ENCODE measurements at regions not wholly inside any gene's neighbourhood (a gene's known extent, or its start where the extent isn't known, plus 50 kb on each side); places are given as distances from the start of the nearest gene placed in this dataset.

DNA sequence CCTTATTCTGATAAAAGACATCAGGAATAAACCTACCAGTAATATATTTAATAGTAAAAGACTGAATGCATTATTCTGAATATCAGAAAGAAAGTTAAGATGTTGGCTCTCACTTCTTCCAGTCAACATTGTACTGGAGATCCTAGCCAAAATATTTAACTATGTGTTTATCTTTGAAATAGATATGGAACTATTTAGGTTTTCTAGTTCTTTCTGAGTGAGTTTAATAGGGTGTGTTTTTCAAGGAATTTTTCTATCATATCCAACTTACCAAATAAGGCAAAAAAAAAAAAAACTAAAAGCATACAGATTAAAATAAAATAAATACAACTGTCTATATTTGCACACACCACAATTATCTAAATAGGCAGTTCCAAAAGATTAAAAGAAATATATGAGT, 478.9 kb upstream of the LMO3 start:
- Mint-ChIP-seq H3K9me3 (ENCODE audit: insufficient read depth) (peaks cover 2% of the 10 kb centered on the region), H3K4me3 (no peak overlapping the region), H3K27me3 (no peaks in the 10 kb centered on the region), H3K4me1 (no peaks in the 10 kb centered on the region), H3K27ac (no peak overlapping the region)
- Histone ChIP-seq H3K4me3 (ENCODE audit: control extremely low read depth in 1 of 5, extremely low read depth in 1 of 5, insufficient read depth in 1 of 5, low read depth in 2 of 5, low read length in 4 of 5) (no peak overlapping the region), H3K79me2 (ENCODE audit: control insufficient read depth, insufficient read depth, low read length) (no peaks in the 10 kb centered on the region), H3K4me1 (ENCODE audit: control insufficient read depth in 2 of 2, insufficient read depth in 2 of 2, low read length in 2 of 2) (no peaks in the 10 kb centered on the region), H3K9me3 (ENCODE audit: control extremely low read depth in 1 of 3, control insufficient read depth in 2 of 3, insufficient read depth in 1 of 3, low read length in 2 of 3) (peaks cover 0 to 3% (median 0%) of the 10 kb centered on the region in 3 donors), H3K27me3 (replicated peaks in 1 of 4; ENCODE audit: control extremely low read depth in 1 of 4, control insufficient read depth in 3 of 4, insufficient read depth in 4 of 4, low read length in 3 of 4) (no peaks in the 10 kb centered on the region), H2AFZ (ENCODE audit: insufficient read depth, low read depth, low read length, poor library complexity, severe bottlenecking) (no peak overlapping the region), H3K9ac (ENCODE audit: low read length) (no peak overlapping the region), H3K4me2 (replicated peaks; ENCODE audit: low read depth, low read length, poor library complexity, severe bottlenecking) (no peak overlapping the region), H3K36me3 (replicated peaks in 1 of 2; ENCODE audit: control extremely low read depth in 1 of 2, control insufficient read depth in 1 of 2, extremely low read depth in 1 of 2, insufficient read depth in 2 of 2, low read length in 1 of 2) (no peaks in the 10 kb centered on the region), H4K20me1 (ENCODE audit: control insufficient read depth, insufficient read depth, low read length, poor library complexity, severe bottlenecking) (no peaks in the 10 kb centered on the region), H3K27ac (ENCODE audit: low read length in 2 of 2) (no peak overlapping the region)
- no peak for DNase-seq
- ATAC-seq (ENCODE audit: low read depth), result no peak
- CTCF ChIA-PET, result no interaction called here
- intact Hi-C loops (cut with micrococcal nuclease), result no loop called here
- POLR2A ChIA-PET, result no interaction called here
- TF ChIP-seq, protein P1, sequence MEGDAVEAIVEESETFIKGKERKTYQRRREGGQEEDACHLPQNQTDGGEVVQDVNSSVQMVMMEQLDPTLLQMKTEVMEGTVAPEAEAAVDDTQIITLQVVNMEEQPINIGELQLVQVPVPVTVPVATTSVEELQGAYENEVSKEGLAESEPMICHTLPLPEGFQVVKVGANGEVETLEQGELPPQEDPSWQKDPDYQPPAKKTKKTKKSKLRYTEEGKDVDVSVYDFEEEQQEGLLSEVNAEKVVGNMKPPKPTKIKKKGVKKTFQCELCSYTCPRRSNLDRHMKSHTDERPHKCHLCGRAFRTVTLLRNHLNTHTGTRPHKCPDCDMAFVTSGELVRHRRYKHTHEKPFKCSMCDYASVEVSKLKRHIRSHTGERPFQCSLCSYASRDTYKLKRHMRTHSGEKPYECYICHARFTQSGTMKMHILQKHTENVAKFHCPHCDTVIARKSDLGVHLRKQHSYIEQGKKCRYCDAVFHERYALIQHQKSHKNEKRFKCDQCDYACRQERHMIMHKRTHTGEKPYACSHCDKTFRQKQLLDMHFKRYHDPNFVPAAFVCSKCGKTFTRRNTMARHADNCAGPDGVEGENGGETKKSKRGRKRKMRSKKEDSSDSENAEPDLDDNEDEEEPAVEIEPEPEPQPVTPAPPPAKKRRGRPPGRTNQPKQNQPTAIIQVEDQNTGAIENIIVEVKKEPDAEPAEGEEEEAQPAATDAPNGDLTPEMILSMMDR (IDR thresholded peaks at IDR 0.05), result no peak
- TF ChIP-seq EZH2 (IDR thresholded peaks at IDR 0.05; ENCODE audit: borderline replicate concordance, insufficient read depth, low read depth, low read length, poor library complexity, severe bottlenecking), result no peak

DNA sequence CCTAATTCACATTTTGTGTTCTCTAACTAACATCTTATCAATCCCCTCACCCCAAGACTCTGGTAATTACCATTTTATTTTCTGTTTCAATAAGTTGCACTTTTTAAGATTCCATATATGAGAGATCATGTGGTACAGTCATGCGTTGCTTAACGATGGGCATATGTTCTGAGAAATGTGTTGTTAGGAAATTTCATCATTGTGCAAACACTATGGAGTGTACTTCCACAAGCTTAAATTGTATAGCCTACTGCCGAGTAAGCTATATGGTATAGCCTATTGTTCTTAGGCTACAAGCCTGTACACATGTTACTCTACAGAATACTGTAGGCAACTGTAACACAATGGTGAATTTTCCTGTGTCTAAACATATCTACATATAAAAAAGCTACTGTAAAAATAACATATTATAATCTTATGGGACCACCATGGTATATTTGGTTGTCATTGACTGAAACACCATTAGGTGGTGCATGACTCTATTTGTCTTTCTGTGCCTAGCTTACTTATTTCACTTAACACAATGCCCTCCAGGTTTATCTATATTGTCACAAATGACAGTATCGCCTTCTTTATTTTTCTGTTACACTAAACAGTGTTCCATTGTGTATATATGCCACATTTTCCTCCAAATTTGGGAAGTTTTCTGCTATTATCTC, 473.4 kb upstream of the LMO3 start:
- ATAC-seq (ENCODE audit: low read depth), result no peak
- no peaks in the 10 kb centered on the region for H3K4me1 ChIP-seq (ENCODE audit: control insufficient read depth in 2 of 2, insufficient read depth in 2 of 2, low read length in 2 of 2)
- no peak overlapping the region for H3K4me2 ChIP-seq (replicated peaks; ENCODE audit: low read depth, low read length, poor library complexity, severe bottlenecking)
- intact Hi-C loops (cut with micrococcal nuclease), result no loop called here
- no peak for DNase-seq
- Mint-ChIP-seq H3K27ac (no peak overlapping the region), H3K4me3 (no peak overlapping the region), H3K4me1 (no peaks in the 10 kb centered on the region), H3K27me3 (no peaks in the 10 kb centered on the region), H3K9me3 (ENCODE audit: insufficient read depth) (no peaks in the 10 kb centered on the region)
- H3K36me3 ChIP-seq (replicated peaks in 1 of 2; ENCODE audit: control extremely low read depth in 1 of 2, control insufficient read depth in 1 of 2, extremely low read depth in 1 of 2, insufficient read depth in 2 of 2, low read length in 1 of 2), result no peaks in the 10 kb centered on the region
- H2AFZ ChIP-seq (ENCODE audit: insufficient read depth, low read depth, low read length, poor library complexity, severe bottlenecking), result no peak overlapping the region
- no peaks in the 10 kb centered on the region for H3K79me2 ChIP-seq (ENCODE audit: control insufficient read depth, insufficient read depth, low read length)
- ChIA-PET CTCF (no interaction called here), POLR2A (no interaction called here)
- TF ChIP-seq, protein P1 (IDR thresholded peaks at IDR 0.05), result no peak
- no peak for TF ChIP-seq EZH2 (IDR thresholded peaks at IDR 0.05; ENCODE audit: borderline replicate concordance, insufficient read depth, low read depth, low read length, poor library complexity, severe bottlenecking)
- no peak overlapping the region for H3K9ac ChIP-seq (ENCODE audit: low read length)
- no peak overlapping the region for H3K27ac ChIP-seq (ENCODE audit: low read length in 2 of 2)
- no peaks in the 10 kb centered on the region for H3K9me3 ChIP-seq (ENCODE audit: control extremely low read depth in 1 of 3, control insufficient read depth in 2 of 3, insufficient read depth in 1 of 3, low read length in 2 of 3)
- H3K4me3 ChIP-seq (ENCODE audit: control extremely low read depth in 1 of 5, extremely low read depth in 1 of 5, insufficient read depth in 1 of 5, low read depth in 2 of 5, low read length in 4 of 5), result no peak overlapping the region
- no peaks in the 10 kb centered on the region for H4K20me1 ChIP-seq (ENCODE audit: control insufficient read depth, insufficient read depth, low read length, poor library complexity, severe bottlenecking)
- WGBS (ENCODE audit: insufficient coverage), result no CpG with 5 or more reads among the region's 4 CpGs
- H3K27me3 ChIP-seq (replicated peaks in 1 of 4; ENCODE audit: control extremely low read depth in 1 of 4, control insufficient read depth in 3 of 4, insufficient read depth in 4 of 4, low read length in 3 of 4), result no peaks in the 10 kb centered on the region

All from B cell (primary cell).